SJSA1 (cell line): ENCODE measurements at regions not wholly inside any gene's neighbourhood (a gene's known extent, or its start where the extent isn't known, plus 50 kb on each side); places are given as distances from the start of the nearest gene placed in this dataset.
"Not testable (repeated sequence)": the region's sequence is repeated elsewhere in the genome, so short reads cannot be mapped to it uniquely, and the experiment has no call there.

Experiments used
- DNase-seq, 2 experiments: peaks; one replicate each; pipeline ENCODE4 v3.0.0-alpha.2; 2015 to 2020; ENCODE audit warnings: low spot score in 2 of 2, low read depth in 1 of 2
- H3K27ac ChIP-seq: fragments of 250-450 bp; sonication (Bioruptor Pico); 2 replicates; pipeline ENCODE4 v1.5.1; 2020; ENCODE audit warnings: mild to moderate bottlenecking, moderate library complexity
- H3K27me3 ChIP-seq: fragments of 250-450 bp; sonication (Bioruptor Pico); replicated peaks from 2 replicates; pipeline ENCODE4 v1.5.1; 2020; ENCODE audit warnings: mild to moderate bottlenecking, moderate library complexity
- H3K36me3 ChIP-seq: fragments of 250-450 bp; sonication (Bioruptor Pico); 2 replicates; pipeline ENCODE4 v1.5.1; 2020; ENCODE audit warnings: mild to moderate bottlenecking
- H3K4me1 ChIP-seq: fragments of 250-450 bp; sonication (Bioruptor Pico); replicated peaks from 2 replicates; pipeline ENCODE4 v1.6.1; 2021; ENCODE audit warnings: mild to moderate bottlenecking
- H3K4me3 ChIP-seq: fragments of 250-450 bp; sonication (Bioruptor Pico); 2 replicates; pipeline ENCODE4 v1.5.1; 2020; ENCODE audit warnings: mild to moderate bottlenecking
- H3K9me3 ChIP-seq: fragments of 250-450 bp; sonication (Bioruptor Pico); replicated peaks from 2 replicates; pipeline ENCODE4 v1.5.1; 2020; ENCODE audit warnings: mild to moderate bottlenecking

DNA sequence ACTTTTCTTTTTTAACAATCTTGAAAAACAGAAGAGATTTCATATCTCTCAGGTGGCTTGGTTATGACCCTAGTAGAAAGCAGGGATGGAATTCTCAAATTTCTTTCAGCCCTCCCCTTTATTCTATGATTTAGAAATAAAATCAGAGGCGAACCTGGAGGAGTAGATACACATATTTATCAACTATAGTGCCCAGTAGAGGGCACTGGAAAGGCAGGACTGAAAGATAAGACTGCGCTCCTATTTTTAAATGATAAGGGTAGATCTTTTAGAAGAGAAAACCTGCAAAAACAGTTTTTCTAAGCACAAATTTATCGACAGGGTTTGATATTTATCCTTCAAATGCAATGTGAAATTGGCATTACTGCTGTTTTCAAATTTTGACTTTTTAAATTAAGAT lies 1296.6 kb downstream of the EPHA7 start:
- Histone ChIP-seq H3K4me1 (no peaks in the 10 kb centered on the region), H3K9me3 (no peaks in the 10 kb centered on the region), H3K27me3 (no peaks in the 10 kb centered on the region; the same call in 1 of the 2 replicates), H3K4me3 (no peak overlapping the region), H3K36me3 (no peaks in the 10 kb centered on the region), H3K27ac (no peak overlapping the region)
- no peak for DNase-seq

DNA sequence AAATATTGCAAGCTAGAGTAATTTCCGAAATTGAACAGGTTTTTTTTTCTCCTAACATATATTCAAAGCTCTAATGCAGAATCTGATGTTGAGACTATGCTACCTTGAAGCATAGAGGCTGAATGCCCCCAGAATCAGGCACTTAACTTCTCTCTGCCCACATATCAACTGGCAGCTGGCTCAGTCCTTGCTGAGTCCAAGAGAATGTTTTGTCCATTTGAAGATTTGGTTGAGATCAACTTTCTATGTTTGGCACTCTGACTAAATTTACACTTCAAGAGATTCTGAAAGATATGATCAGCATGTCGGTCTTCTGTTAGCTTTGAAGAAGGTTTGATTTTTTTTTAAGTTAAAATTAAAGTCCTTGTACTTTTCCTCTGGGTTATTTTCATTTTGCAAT lies 1298.1 kb downstream of the EPHA7 start:
- no peaks in the 10 kb centered on the region for H3K9me3 ChIP-seq
- no peak overlapping the region for H3K27ac ChIP-seq
- no peak for DNase-seq
- no peak overlapping the region for H3K4me3 ChIP-seq
- H3K36me3 ChIP-seq = no peaks in the 10 kb centered on the region
- H3K4me1 ChIP-seq = no peaks in the 10 kb centered on the region
- H3K27me3 ChIP-seq = no peaks in the 10 kb centered on the region; the same call in 1 of the 2 replicates

DNA sequence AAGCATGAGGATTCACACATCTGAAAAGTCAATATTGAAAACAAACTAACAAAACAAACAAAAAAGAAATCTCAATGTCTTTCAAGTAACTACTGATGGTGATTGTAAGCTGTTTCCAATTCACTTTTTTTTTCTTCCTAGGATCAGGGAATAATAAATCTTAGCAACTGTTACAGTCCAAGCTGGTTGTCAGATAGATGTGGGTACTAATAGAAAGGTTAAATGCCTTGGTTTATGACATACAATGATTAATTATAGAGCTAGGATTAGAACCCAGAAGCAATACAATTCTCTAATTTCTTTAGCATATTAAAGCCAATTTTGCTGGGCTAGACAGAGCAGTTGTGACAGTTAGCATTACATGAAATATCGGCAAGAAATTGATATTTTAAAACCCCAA lies 1301.6 kb downstream of the EPHA7 start:
- Histone ChIP-seq H3K4me3 (no peak overlapping the region), H3K36me3 (no peaks in the 10 kb centered on the region), H3K4me1 (no peaks in the 10 kb centered on the region), H3K27me3 (no peaks in the 10 kb centered on the region), H3K27ac (no peak overlapping the region), H3K9me3 (no peaks in the 10 kb centered on the region)
- DNase-seq = no peak

DNA sequence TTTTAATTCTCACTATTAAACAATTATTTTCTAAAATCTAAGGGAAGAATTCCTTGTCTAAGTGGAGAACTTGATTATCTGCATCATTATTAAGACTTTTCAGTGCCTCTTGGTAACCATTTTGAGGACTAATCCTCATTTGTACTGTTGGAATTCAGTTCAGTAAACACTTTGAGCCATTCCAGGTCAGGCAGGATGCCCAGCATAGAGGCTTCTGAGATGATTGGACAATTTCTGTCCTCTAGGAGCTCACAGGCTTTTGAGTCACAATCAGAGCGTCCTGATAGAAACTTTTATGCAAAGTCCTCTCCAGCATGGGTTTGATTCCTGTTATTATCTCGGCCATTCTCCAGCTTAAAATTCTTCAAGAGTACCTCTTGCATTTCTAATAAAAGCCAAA lies 1304.6 kb downstream of the EPHA7 start:
- no peaks in the 10 kb centered on the region for H3K27me3 ChIP-seq
- H3K4me3 ChIP-seq = no peak overlapping the region
- no peaks in the 10 kb centered on the region for H3K4me1 ChIP-seq
- no peak overlapping the region for H3K27ac ChIP-seq
- DNase-seq = no peak
- H3K36me3 ChIP-seq = no peaks in the 10 kb centered on the region
- H3K9me3 ChIP-seq = no peaks in the 10 kb centered on the region

DNA sequence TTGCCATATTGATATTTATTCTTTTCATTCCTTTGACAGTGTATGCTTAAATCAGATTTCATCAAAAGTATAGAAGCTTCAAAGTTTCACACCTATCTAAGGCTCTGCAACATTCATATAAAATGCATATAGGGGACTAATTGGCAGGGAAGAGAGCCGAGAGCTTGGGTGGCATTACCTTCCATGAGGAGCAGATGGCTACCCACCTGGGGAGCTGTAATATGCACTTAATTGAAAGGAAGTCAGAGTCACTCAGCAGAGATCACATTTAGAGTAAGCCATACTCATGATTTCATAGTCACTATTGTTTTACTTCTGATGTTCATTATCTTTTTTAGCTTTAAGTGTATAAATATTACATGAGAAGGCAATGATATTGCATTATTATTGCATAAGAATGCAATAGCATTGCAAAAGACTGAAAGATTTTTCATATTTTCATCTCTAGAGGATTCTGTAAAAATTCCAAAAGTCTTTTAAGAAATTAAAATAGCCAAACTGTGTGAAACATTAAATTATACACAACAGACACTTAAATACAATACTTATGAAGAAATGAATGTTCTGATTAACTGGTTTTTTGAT lies 1305.2 kb downstream of the EPHA7 start:
- Histone ChIP-seq H3K36me3 (no peaks in the 10 kb centered on the region), H3K4me1 (no peaks in the 10 kb centered on the region), H3K9me3 (no peaks in the 10 kb centered on the region), H3K4me3 (no peak overlapping the region), H3K27ac (no peak overlapping the region), H3K27me3 (no peaks in the 10 kb centered on the region)
- DNase-seq = no peak

DNA sequence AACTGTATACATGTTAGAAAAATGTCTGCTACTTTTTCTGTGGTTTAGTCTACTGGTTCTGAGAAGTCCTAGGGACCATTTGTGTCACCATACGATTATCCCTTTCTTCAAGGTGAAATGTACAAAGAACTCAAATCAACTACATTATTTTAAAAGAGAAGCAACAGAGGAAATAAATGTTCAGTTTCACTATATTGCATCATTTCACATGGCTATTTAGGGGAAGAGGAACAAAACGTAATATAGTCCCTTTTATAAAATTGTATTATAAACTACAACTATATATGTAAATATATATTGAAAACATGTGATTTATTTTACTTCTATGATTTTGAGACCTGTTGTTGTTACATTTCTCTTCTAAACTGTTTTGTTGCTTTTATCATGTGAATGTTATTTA lies 1308.0 kb downstream of the EPHA7 start:
- no peaks in the 10 kb centered on the region for H3K9me3 ChIP-seq
- H3K27ac ChIP-seq = no peak overlapping the region
- no peak overlapping the region for H3K4me3 ChIP-seq
- no peaks in the 10 kb centered on the region for H3K4me1 ChIP-seq
- no peaks in the 10 kb centered on the region for H3K27me3 ChIP-seq
- H3K36me3 ChIP-seq = no peaks in the 10 kb centered on the region
- no peak for DNase-seq

DNA sequence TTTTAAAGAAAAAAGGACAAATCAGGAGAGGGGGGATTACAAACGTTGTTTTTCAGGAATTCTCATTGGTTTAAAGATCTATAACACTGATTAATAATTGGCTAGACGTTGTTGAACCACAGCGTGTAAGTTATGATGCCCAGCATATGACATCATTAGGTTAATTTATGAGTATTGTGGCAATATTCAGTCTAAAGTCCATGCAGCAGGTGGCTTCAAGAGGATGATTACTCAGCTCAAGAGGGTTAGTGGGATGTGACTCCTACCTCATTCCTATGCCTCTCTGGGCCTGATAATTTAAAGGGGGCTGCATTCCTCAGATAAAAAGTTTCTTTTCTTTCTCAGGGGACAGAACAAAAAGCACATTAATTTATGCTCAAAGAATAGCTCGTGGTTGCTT lies 1309.0 kb downstream of the EPHA7 start:
- no peaks in the 10 kb centered on the region for H3K4me1 ChIP-seq
- no peak for DNase-seq
- H3K27me3 ChIP-seq = no peaks in the 10 kb centered on the region
- H3K9me3 ChIP-seq = no peaks in the 10 kb centered on the region
- no peaks in the 10 kb centered on the region for H3K36me3 ChIP-seq
- H3K27ac ChIP-seq = no peak overlapping the region
- no peak overlapping the region for H3K4me3 ChIP-seq

DNA sequence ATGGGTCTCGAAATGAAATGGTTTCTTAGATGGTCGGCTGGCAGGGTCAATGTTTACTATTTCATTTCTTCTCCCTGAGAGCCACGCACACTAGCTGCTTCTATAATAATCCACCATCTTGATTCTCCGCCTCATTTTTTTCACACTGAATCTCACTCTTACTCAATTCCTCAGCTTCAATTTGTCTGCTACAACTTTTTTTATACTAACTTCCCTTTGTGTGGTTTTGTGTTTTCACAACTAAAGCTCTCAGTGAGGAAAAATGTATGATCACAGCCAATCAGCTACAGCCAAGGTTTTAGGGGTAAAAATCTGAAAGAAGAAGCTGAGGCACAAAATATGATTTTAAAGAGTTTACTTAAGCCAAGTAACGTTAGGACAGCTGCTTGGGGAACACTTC lies 1309.4 kb downstream of the EPHA7 start:
- no peaks in the 10 kb centered on the region for H3K27me3 ChIP-seq
- H3K36me3 ChIP-seq = no peaks in the 10 kb centered on the region
- no peaks in the 10 kb centered on the region for H3K9me3 ChIP-seq
- H3K4me3 ChIP-seq = no peak overlapping the region
- H3K4me1 ChIP-seq = no peaks in the 10 kb centered on the region
- no peak for DNase-seq
- no peak overlapping the region for H3K27ac ChIP-seq

DNA sequence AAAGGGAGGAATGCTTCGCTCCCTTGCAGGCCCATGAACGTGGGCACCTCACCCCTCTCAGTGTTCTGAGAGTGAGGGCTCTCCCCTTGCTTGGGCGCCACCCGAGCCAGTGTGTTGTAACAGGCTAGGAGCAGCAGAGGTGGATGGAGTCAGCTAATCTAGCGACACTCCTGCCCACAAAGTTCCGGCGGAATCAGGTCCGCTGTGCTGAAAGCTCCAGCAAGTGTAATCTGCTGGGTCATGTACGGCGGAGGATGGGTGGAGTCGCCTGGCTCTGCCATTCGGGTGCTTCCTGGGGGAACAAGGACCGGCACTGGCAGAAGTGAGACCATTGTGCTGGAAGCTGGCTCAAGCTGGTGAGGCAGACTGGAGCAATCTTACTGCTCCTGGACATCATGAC lies 1310.1 kb downstream of the EPHA7 start:
- H3K9me3 ChIP-seq = no peaks in the 10 kb centered on the region
- H3K36me3 ChIP-seq = no peaks in the 10 kb centered on the region

DNA sequence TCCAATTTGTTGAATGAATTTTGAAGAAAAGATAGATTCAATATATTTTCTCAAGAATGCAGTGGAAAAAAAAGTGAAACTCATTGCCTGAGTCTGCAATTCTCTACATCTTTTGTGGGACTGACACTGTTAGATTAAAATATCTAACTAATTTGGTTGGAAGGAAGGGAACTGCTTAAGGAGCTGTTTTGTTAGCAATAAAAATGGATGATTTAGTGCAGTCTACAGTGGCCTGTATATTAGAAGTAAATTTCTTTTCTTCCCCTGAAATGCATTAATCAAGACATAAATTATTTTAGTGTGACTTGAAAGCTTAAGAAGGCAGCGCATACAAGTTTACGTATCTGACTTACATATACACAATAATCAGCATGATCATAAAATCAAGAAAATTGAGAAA lies 1332.6 kb downstream of the EPHA7 start:
- Histone ChIP-seq H3K4me1 (no peaks in the 10 kb centered on the region), H3K27ac (no peak overlapping the region), H3K9me3 (no peaks in the 10 kb centered on the region; the same call in 1 of the 2 replicates), H3K36me3 (no peaks in the 10 kb centered on the region), H3K27me3 (no peaks in the 10 kb centered on the region), H3K4me3 (no peak overlapping the region)
- no peak for DNase-seq

More for the DNA sequence above, 1310.1 kb downstream of the EPHA7 start:
- Histone ChIP-seq H3K27me3 (no peaks in the 10 kb centered on the region), H3K27ac (no peak overlapping the region), H3K4me1 (no peaks in the 10 kb centered on the region), H3K4me3 (no peak overlapping the region)
- DNase-seq = no peak

DNA sequence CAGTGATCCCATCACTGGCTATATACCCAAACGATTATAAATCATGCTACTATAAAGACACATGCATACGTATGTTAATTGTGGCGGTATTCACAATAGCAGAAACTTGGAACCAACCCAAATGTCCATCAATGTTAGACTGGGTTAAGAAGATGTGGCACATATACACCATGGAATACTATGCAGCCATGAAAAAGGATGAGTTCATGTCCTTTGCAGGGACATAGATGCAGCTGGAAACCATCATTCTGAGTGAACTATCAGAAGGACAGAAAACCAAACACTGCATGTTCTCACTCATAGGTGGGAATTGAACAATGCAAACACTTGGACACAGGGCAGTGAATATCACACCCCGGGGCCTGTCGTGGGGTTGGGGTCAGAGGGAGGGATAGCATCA lies 1335.4 kb downstream of the EPHA7 start:
- not testable (repeated sequence) for H3K27me3 ChIP-seq, H3K4me3 ChIP-seq, H3K27ac ChIP-seq, H3K4me1 ChIP-seq, DNase-seq, H3K9me3 ChIP-seq, H3K36me3 ChIP-seq

DNA sequence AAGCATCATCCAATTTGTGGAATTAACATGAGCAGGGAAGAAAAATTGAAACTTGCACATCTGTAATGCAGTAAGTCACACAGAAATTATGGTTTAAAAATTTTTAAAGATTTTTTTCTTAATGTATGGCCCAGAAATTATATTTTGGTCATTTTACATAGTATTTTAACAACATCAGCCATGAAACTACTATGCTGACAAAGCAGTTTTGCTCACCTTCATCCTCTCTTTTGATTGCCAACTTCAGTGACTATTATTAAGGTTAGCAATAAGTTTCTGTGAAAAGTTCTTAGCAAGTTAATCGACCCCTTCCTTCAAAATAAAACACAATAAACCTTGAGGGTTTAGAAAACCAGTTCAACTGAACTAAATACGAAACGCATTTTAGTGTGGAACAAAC lies 1347.0 kb downstream of the EPHA7 start:
- Histone ChIP-seq H3K4me3 (no peak overlapping the region), H3K27ac (no peak overlapping the region), H3K9me3 (0 out of 2 replicates have a peak, but pooled peaks cover 3% of the 10 kb centered on the region), H3K27me3 (no peaks in the 10 kb centered on the region), H3K4me1 (no peaks in the 10 kb centered on the region), H3K36me3 (no peaks in the 10 kb centered on the region)
- no peak for DNase-seq

DNA sequence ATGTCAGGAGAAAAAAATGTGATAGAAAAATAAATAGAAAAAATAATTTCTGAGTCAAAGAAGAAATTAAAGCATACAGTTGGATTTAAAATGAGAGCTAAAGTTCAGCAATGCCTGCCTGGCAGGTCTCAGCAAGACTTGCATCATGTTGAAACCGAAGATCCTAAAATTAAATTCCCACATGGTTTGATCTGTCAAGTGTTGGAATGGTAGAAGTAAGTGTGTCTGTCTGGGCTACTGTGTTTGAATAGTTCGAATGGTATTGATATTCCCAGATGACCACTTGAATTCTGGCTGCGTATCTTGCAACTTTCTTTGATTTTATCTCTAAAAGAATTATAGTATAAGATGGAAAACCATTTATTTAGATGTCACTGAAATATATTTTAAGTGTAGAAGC lies 1349.6 kb downstream of the EPHA7 start:
- Histone ChIP-seq H3K27ac (no peak overlapping the region), H3K27me3 (no peaks in the 10 kb centered on the region)
- DNase-seq = no peak

DNA sequence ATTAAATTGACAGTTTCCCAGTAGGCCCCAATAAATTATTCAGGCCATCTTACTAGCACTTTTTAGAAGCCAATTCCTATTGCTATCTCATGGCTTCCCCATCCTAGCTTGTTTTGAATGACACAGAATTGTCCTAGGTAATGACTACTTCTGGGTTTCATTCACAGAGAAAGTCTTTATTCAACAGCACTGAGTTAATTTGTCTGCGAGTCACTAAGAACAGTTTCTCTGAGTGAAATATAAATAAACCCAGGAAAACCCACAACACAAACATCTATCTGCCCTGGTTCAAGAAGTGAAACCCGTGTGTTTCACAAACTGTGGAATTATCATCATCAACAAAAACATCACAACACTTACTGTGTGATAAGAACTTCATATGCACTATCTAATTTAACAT lies 1366.8 kb downstream of the EPHA7 start:
- Histone ChIP-seq H3K36me3 (no peaks in the 10 kb centered on the region), H3K27me3 (no peaks in the 10 kb centered on the region), H3K4me1 (no peaks in the 10 kb centered on the region), H3K4me3 (no peak overlapping the region), H3K9me3 (no peaks in the 10 kb centered on the region), H3K27ac (no peak overlapping the region)
- DNase-seq = no peak

More for the DNA sequence above, 1349.6 kb downstream of the EPHA7 start:
- H3K36me3 ChIP-seq = no peaks in the 10 kb centered on the region
- H3K4me1 ChIP-seq = no peaks in the 10 kb centered on the region
- H3K4me3 ChIP-seq = no peak overlapping the region
- H3K9me3 ChIP-seq = no peaks in the 10 kb centered on the region

DNA sequence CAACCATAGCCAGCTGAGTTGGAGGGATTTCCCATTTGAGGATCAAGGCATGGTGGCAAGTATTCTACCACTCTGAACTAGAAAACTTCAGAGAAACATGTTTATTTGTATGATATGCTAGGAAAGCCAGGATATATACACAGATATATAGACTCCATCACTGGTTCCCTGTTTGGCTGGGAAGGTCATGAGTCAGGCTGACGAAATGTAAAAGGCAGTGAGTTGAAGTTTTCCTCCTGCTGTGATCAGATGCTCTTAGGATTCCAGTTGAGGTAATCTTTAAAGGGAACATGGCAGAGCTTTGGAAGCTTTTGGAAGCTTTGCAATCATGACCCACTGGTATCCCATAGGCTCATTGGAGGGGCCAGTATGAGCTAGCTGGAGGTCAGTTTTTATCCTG lies 1369.1 kb downstream of the EPHA7 start:
- no peak overlapping the region for H3K27ac ChIP-seq
- no peak for DNase-seq
- H3K9me3 ChIP-seq = no peaks in the 10 kb centered on the region
- no peak overlapping the region for H3K4me3 ChIP-seq
- H3K4me1 ChIP-seq = no peaks in the 10 kb centered on the region
- H3K27me3 ChIP-seq = no peaks in the 10 kb centered on the region
- no peaks in the 10 kb centered on the region for H3K36me3 ChIP-seq
